K562 (cell line): ENCODE measurements at regions not wholly inside any gene's neighbourhood (a gene's known extent, or its start where the extent isn't known, plus 50 kb on each side); places are given as distances from the start of the nearest gene placed in this dataset.

Source experiments
- ATAC-seq: fragments of 200-7000 bp; cut with Tn5 transposase; 3 replicates; pipeline ENCODE4 v1.9.1; 2020; ENCODE audit warnings: moderate library complexity
- BruUV-seq: library from RNA; stranded (reverse); fragments of 400-500 nt; replicated peaks from 2 replicates; lab custom pipeline; 2021; lab: Mats Ljungman, UMichigan
- CTCF ChIA-PET: fragments of 300-600 bp; formaldehyde crosslinking; extraction: SDS; loops from one replicate; lab custom pipeline; 2021; ENCODE audit warnings: low intra/inter-chr PET ratio; lab: Yijun Ruan, JAX
- POLR2A ChIA-PET: fragments of 300-600, 350-650 bp; sonication (Branson Sonifier 250); formaldehyde crosslinking; extraction: SDS; loops from one replicate; lab custom pipeline; 2021; ENCODE audit warnings: antibody characterized with exemption, inconsistent platforms; lab: Yijun Ruan, JAX
- DNase-seq, 4 experiments: peaks; one replicate each; pipeline versions ENCODE4 v3.0.0 to v3.0.0-alpha.2; 2011 to 2018; ENCODE audit warnings: low spot score in 3 of 4, mixed read lengths in 3 of 4; ENCODE audit errors: extremely low read depth in 1 of 4
- FAIRE-seq: peaks from 2 replicates; lab custom pipeline; 2011; peaks lifted over from hg19 to GRCh38; lab: Jason Lieb, UNC
- H2AFZ ChIP-seq: 2 replicates; pipeline ENCODE4 v1.6.0; 2011; ENCODE audit warnings: low read depth, low read length, control low read depth, inconsistent platforms
- H3K27ac ChIP-seq: fragments of 200-600 bp; 3 replicates; pipeline ENCODE4 v1.8.0; 2011; ENCODE audit warnings: low read depth, mild to moderate bottlenecking, control low read depth, inconsistent platforms, low read length, moderate library complexity, mixed read lengths; ENCODE audit errors: extremely low read depth
- H3K27me3 ChIP-seq, 2 experiments: fragments of 300-600 bp in 1 of 2; 2 replicates in 1 of 2; 3 replicates in 1 of 2; pipeline versions ENCODE4 v1.6.0 to v1.8.0; 2011; ENCODE audit warnings: inconsistent platforms in 2 of 2, low read length in 2 of 2, mild to moderate bottlenecking in 1 of 2, mixed read lengths in 1 of 2, moderate library complexity in 1 of 2; ENCODE audit not compliant: control insufficient read depth in 2 of 2, insufficient read depth in 2 of 2
- H3K36me3 ChIP-seq: fragments of 300-600 bp; 3 replicates; pipeline ENCODE4 v1.8.0; 2011; ENCODE audit warnings: mild to moderate bottlenecking, low read length, inconsistent platforms; ENCODE audit not compliant: control insufficient read depth, insufficient read depth
- H3K4me1 ChIP-seq, 2 experiments: fragments of 200-600 bp in 1 of 2; replicated peaks in 1 of 2; 2 replicates in 1 of 2; 3 replicates in 1 of 2; pipeline versions ENCODE4 v1.5.1 to v1.8.0; 2011; ENCODE audit warnings: inconsistent platforms in 2 of 2, low read length in 2 of 2, mild to moderate bottlenecking in 1 of 2, mixed read lengths in 1 of 2, moderate library complexity in 1 of 2; ENCODE audit not compliant: control insufficient read depth in 2 of 2, insufficient read depth in 2 of 2
- H3K4me2 ChIP-seq: 2 replicates; pipeline ENCODE4 v1.6.1; 2011; ENCODE audit warnings: low read length, control low read depth, inconsistent platforms, mixed read lengths; ENCODE audit not compliant: insufficient read depth
- H3K4me3 ChIP-seq: fragments of 200-600 bp; sonication (generic), shearing (Covaris generic); 2 replicates; pipeline ENCODE4 v1.5.1; 2016; ENCODE audit warnings: control low read depth, inconsistent platforms
- H3K79me2 ChIP-seq: fragments of 200-600 bp; 3 replicates; pipeline ENCODE4 v1.8.0; 2011; ENCODE audit warnings: low read length, inconsistent platforms; ENCODE audit not compliant: control insufficient read depth, insufficient read depth
- H3K9ac ChIP-seq, 2 experiments: 2 replicates each; pipeline versions ENCODE4 v1.6.0 to v1.6.1; 2011; ENCODE audit warnings: low read depth in 2 of 2, low read length in 2 of 2, control low read depth in 1 of 2, inconsistent platforms in 1 of 2, mild to moderate bottlenecking in 1 of 2, mixed read lengths in 1 of 2; ENCODE audit not compliant: insufficient read depth in 1 of 2
- H3K9me1 ChIP-seq: one replicate; pipeline ENCODE4 v1.6.0; 2011; ENCODE audit warnings: inconsistent platforms, mild to moderate bottlenecking, low read length, moderate library complexity; ENCODE audit not compliant: control insufficient read depth, insufficient read depth
- H3K9me3 ChIP-seq: replicated peaks from 2 replicates; pipeline ENCODE4 v1.5.1; 2011; ENCODE audit warnings: low read depth, low read length, inconsistent platforms; ENCODE audit not compliant: control insufficient read depth, insufficient read depth
- H4K20me1 ChIP-seq: replicated peaks from 2 replicates; pipeline ENCODE4 v1.6.1; 2011; ENCODE audit warnings: low read length, inconsistent platforms, mixed read lengths; ENCODE audit not compliant: control insufficient read depth, insufficient read depth
- E2F3 ChIP-seq: fragments of 250-450 bp; sonication (Bioruptor Pico); IDR thresholded peaks from 2 replicates; pipeline ENCODE4 v1.4.0; 2020; ENCODE audit warnings: mild to moderate bottlenecking
- MCM7 ChIP-seq, 2 experiments: fragments of 450-650 bp; IDR thresholded peaks; 2 replicates each; pipeline ENCODE4 v1.6.1; 2016 to 2018
- NFATC3 ChIP-seq: fragments of 450-650 bp; IDR thresholded peaks from 2 replicates; pipeline ENCODE4 v1.6.1; 2017; ENCODE audit warnings: mild to moderate bottlenecking
- PATZ1 ChIP-seq: fragments of 250-450 bp; sonication (Bioruptor Pico); IDR thresholded peaks from 2 replicates; pipeline ENCODE4 v1.5.0; 2020; ENCODE audit warnings: mild to moderate bottlenecking, borderline replicate concordance
- SMARCA4 ChIP-seq: fragments of 450-650 bp; IDR thresholded peaks from 2 replicates; pipeline ENCODE4 v1.6.1; 2016
- SMARCC2 ChIP-seq: fragments of 450-650 bp; IDR thresholded peaks from 2 replicates; pipeline ENCODE4 v1.6.1; 2017; ENCODE audit warnings: antibody characterized with exemption, moderate library complexity, mild to moderate bottlenecking, low read depth
- ZBTB5 ChIP-seq: fragments of 450-650 bp; IDR thresholded peaks from 2 replicates; pipeline ENCODE4 v1.6.1; 2017; ENCODE audit warnings: antibody characterized with exemption
- ZNF165 ChIP-seq: fragments of 250-450 bp; sonication (Bioruptor Pico); IDR thresholded peaks from 2 replicates; pipeline ENCODE4 v1.4.0; 2020; ENCODE audit warnings: borderline replicate concordance
- ZNF318 ChIP-seq, 2 experiments: fragments of 450-650 bp; IDR thresholded peaks; 2 replicates each; pipeline ENCODE4 v1.6.1; 2016; ENCODE audit warnings: mild to moderate bottlenecking in 2 of 2, borderline replicate concordance in 1 of 2, low read depth in 1 of 2, moderate library complexity in 1 of 2
- ZNF561 ChIP-seq: fragments of 450-650 bp; formaldehyde crosslinking; conservative IDR thresholded peaks from 2 replicates; pipeline ENCODE4 v1.4.0; 2020; ENCODE audit warnings: mild to moderate bottlenecking, moderate library complexity
- ZNF766 ChIP-seq: fragments of 200-800 bp; sonication (Bioruptor generic); conservative IDR thresholded peaks from 2 replicates; pipeline ENCODE4 v1.6.1; 2016; ENCODE audit warnings: missing genetic modification characterization, missing compliant biosample characterization
- WGBS: fragments of 100-300 bp; shearing (Covaris generic); methylation state at CpG from one replicate; pipeline ENCODE4 v1.1.6; 2016; ENCODE audit warnings: low coverage, mixed read lengths; ENCODE audit not compliant: insufficient coverage; ENCODE audit errors: missing lambda C conversion rate; 5-methylcytosine and 5-hydroxymethylcytosine counted together
- in situ Hi-C: fragments of 300-500 bp; cut with MboI; formaldehyde crosslinking; loops from 4 replicates; pipeline ENCODE4 v1.15.0; 2018; ENCODE audit warnings: inconsistent platforms, mixed read lengths
- intact Hi-C: fragments of 100-400 bp; cut with micrococcal nuclease; formaldehyde crosslinking; loops from 2 replicates; pipeline ENCODE4 v1.14.2; 2022

- BruUV-seq, result no TSS peak
- H2AFZ ChIP-seq, result no peak overlapping the region
- no peaks in the 10 kb centered on the region for H3K79me2 ChIP-seq
- no peaks in the 10 kb centered on the region for H3K9me3 ChIP-seq
- no peaks in the 10 kb centered on the region for H3K27me3 ChIP-seq
- in situ Hi-C loops (no loop called here), intact Hi-C loops (no loop called here)
- CTCF ChIA-PET, result no interaction called here
- ATAC-seq (no peak), DNase-seq (no peak), FAIRE-seq (no peak)
- H3K9me1 ChIP-seq, result no peaks in the 10 kb centered on the region
- no peak overlapping the region for H3K4me2 ChIP-seq
- no peak overlapping the region for H3K4me3 ChIP-seq
- no peak overlapping the region for H3K27ac ChIP-seq
- no peaks in the 10 kb centered on the region for H3K36me3 ChIP-seq
- H3K9ac ChIP-seq, result no peak overlapping the region
- POLR2A ChIA-PET, result no interaction called here
- no peaks in the 10 kb centered on the region for H3K4me1 ChIP-seq
- H4K20me1 ChIP-seq, result no peaks in the 10 kb centered on the region
- 0% methylated on average over 3 of the region's 3 CpGs for WGBS
- TF ChIP-seq NFATC3 (no peak), ZNF766 (CRISPR knock-in tag) (no peak), SMARCA4 (no peak), ZNF561 (CRISPR knock-in tag) (no peak), ZBTB5 (no peak), PATZ1 (CRISPR knock-in tag) (no peak), MCM7 (IDR thresholded peaks at IDR 0.05) (no peak), E2F3 (CRISPR knock-in tag) (no peak), SMARCC2 (no peak), ZNF318 (IDR thresholded peaks at IDR 0.05; ENCODE audit: borderline replicate concordance in 1 of 2, low read depth in 1 of 2) (no peak), ZNF165 (CRISPR knock-in tag) (no peak)
Measured at GRCh38 chr14:28502517-28502916, 264.1 kb upstream of the FOXG1 start.
